Omental fat pad (tissue), 3 donors: ENCODE measurements at regions not wholly inside any gene's neighbourhood (a gene's known extent, or its start where the extent isn't known, plus 50 kb on each side); places are given as distances from the start of the nearest gene placed in this dataset.

Experiments
- ATAC-seq: fragments of 150-250 bp; one replicate; pipeline ENCODE4 v1.9.1; 2016; ENCODE audit warnings: mild to moderate bottlenecking, moderate library complexity; ENCODE audit not compliant: low FRiP score
- DNase-seq: peaks from one replicate; pipeline ENCODE4 v3.0.0-alpha.2; 2019; ENCODE audit warnings: low spot score
- CTCF ChIP-seq, 3 donors: fragments of 450-650 bp; IDR thresholded peaks; one replicate each; pipeline ENCODE4 v1.5.1; 2016 to 2017; ENCODE audit warnings: antibody characterized with exemption in 3 of 3, mild to moderate bottlenecking in 3 of 3, moderate library complexity in 2 of 3

DNA sequence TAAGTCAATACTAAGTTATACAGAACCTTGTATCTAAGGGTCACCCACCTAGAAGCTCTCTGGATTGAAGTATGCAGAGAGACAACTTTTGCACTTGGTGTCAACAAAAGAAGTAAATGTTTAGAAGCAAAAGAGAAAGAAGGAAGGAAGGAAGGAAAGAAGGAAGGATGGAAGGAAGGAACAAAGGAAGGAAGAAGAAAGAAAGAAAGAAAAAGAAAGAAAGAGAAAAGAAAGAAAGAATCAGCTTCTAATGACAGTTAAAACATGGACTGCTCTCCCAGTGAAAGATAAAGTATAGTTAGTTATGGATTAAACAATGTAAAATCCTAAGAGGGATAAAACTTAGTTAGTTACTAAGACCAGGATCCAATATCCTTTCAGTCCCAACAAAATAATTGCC is 613.8 kb upstream of the NR2F2 start:
- no peak for ATAC-seq

GRCh38 chr15:95718441-95718840 is 612.1 kb upstream of the NR2F2 start:
- DNase-seq: no peak
- no peak for ATAC-seq
- TF ChIP-seq CTCF (IDR thresholded peaks at IDR 0.05): no peak

More for the DNA sequence above, 613.8 kb upstream of the NR2F2 start:
- DNase-seq: no peak
- no peak for TF ChIP-seq CTCF (IDR thresholded peaks at IDR 0.05)

GRCh38 chr15:95724908-95725633 is 605.4 kb upstream of the NR2F2 start:
- DNase-seq (no peak), ATAC-seq (no peak)
- TF ChIP-seq CTCF (IDR thresholded peaks at IDR 0.05): no peak

DNA sequence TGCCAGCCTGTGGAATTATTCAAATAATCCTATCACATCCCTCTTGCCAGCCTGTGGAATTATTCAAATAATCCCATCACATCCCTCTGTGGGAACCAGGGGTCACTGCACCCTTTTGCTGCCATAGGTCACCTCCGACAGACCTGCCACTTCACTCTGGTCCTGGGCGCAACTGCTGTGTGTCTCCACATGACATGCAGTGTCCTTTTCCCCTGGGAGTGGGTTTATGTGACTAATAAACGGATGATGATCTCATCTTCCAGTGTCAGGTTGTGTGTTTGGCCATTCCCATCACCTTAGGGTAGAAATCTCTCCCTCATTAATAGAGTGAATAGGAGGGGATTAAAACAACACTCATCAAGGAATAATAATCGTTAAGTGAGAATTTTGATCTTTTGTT is 603.6 kb upstream of the NR2F2 start:
- no peak for ATAC-seq
- no peak for TF ChIP-seq CTCF (IDR thresholded peaks at IDR 0.05)
- no peak for DNase-seq

DNA sequence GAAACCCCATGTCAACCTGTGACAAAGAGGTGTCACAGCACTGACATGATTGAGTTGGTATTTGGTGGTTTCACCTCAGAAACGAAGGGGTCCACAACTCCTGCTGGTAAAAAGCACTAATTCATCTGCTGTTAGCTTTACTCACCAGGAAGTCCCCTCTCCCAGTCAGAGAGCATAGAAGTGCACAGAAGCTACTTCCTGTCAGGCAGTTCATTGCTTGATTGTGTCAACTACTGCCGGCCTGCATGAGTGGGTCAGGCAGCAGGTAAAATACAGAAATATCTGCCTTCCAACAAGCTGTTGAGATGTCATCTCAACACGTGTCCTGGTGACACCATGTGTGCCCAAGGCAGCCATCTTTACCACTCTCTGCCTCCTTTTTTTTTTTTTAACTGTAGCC is 596.6 kb upstream of the NR2F2 start:
- TF ChIP-seq CTCF (IDR thresholded peaks at IDR 0.05): no peak
- ATAC-seq (no peak), DNase-seq (no peak)

- DNase-seq (no peak), ATAC-seq (no peak)
- no peak for TF ChIP-seq CTCF (IDR thresholded peaks at IDR 0.05)
Observed at GRCh38 chr15:95734422-95735316, 595.8 kb upstream of the NR2F2 start.
